ENCODE measurements at regions not wholly inside any gene's neighbourhood (a gene's known extent, or its start where the extent isn't known, plus 50 kb on each side); places are given as distances from the start of the nearest gene placed in this dataset.

- TF ChIP-seq CTCF (IDR thresholded peaks at IDR 0.05) (no peak), ZFX (IDR thresholded peaks at IDR 0.05; ENCODE audit: borderline replicate concordance) (no peak)
Measured at GRCh38 chr6:16839631-16840179, 78.4 kb upstream of the ATXN1 start.

All from 22Rv1 (cell line).